GM19463 (cell line): ENCODE measurements at regions not wholly inside any gene's neighbourhood (a gene's known extent, or its start where the extent isn't known, plus 50 kb on each side); places are given as distances from the start of the nearest gene placed in this dataset.

Experiments used
- ATAC-seq: cut with Tn5 transposase; IDR thresholded peaks from one replicate; pipeline ENCODE4 v1.9.1; 2021; ENCODE audit warnings: mild to moderate bottlenecking, moderate library complexity; ENCODE audit not compliant: unreplicated experiment

- no peak for ATAC-seq
Observed at GRCh38 chr6:63371104-63371715, 51.4 kb upstream of the LGSN start.

- no peak for ATAC-seq
Observed at GRCh38 chr6:63372951-63373533, 53.3 kb upstream of the LGSN start.

- ATAC-seq, result peak; percentile 55
Observed at GRCh38 chr6:63389191-63389844, 69.5 kb upstream of the LGSN start.

DNA sequence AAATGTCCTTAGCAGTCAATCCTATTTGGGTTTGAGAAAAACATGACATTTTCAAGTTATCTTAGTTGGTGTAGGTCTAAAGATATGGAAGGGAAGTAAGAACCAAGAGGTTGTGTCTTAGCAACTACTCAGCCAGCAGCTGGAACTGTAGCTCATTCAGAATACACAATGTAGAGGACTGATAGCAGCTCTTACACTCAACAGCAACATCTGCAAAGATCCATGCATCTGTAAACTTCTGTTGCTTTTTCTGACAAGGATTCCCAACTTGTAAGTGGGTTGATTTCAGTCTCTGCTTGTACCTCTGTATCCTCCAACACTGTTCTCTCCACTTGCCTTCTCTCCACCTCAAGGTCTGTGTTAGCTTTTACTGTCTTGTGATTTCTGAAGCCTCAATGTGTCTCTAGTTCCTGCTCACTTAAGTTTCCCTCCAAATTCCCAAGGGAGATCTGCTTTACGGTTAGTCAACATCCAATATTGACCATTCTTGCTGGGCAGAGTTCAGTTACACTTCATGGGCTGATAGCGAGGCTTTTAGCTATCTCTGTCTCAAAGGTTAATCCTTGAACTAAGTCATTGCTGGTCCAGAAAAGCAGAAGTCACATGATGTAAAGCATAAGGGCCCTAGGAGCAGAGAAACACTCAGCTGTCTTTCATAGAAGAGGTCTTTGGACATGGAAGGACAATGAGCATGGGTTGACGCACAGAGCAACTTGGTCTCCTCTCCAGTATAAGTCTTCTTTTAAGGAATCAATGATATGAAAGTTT, 71.6 kb upstream of the LGSN start:
- no peak for ATAC-seq

GRCh38 chr6:63392092-63392724, 72.4 kb upstream of the LGSN start:
- no peak for ATAC-seq

- ATAC-seq, result no peak
Observed at GRCh38 chr6:63394656-63395308, 75.0 kb upstream of the LGSN start.

DNA sequence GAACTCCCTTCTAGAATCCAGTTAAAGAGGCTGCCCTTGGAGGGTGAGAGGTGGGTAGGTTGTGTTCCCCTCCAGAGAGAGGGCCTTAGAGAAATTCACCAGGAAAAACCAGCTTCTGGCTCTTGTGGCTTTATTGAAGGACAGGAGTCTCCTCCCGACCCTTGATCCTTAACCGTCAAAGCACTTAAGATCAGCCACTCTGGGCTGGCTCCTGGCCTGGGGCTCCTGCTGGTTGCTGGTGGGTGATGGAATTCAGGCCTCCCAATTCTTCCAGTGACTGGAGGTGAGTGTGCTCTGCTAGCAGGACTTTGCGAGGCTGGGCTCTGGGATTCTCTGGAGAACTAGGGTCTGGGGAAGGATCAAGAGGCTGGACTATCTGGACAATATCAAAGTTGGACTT, 75.6 kb upstream of the LGSN start:
- ATAC-seq, result no peak

GRCh38 chr6:63403725-63404124, 83.9 kb upstream of the LGSN start:
- no peak for ATAC-seq

GRCh38 chr6:63410435-63411426, 90.9 kb upstream of the LGSN start:
- ATAC-seq, result no peak

- ATAC-seq, result no peak
Observed at GRCh38 chr6:63415286-63415685, 95.5 kb upstream of the LGSN start.

DNA sequence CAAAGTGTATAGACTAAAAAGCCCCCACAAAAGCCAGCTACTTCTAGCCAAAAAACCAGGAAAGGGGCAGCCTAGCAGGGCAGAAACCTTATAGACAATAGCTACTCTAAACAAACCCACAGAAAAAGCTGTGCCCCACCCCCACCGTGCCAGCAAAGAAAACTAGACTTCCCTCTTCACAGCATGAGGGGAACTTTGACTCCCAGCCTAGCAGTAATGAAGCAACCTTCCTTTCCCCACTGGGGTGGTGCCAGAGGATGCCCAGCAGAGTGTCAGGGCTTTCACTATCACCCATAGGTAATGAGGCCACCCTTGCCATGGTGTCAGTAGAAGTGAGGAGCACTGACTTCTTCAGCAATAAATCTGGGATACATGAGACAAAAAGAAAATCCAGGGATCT, 99.0 kb upstream of the LGSN start:
- ATAC-seq, result no peak

- no peak for ATAC-seq
Observed at GRCh38 chr6:63424636-63425035, 104.9 kb upstream of the LGSN start.

DNA sequence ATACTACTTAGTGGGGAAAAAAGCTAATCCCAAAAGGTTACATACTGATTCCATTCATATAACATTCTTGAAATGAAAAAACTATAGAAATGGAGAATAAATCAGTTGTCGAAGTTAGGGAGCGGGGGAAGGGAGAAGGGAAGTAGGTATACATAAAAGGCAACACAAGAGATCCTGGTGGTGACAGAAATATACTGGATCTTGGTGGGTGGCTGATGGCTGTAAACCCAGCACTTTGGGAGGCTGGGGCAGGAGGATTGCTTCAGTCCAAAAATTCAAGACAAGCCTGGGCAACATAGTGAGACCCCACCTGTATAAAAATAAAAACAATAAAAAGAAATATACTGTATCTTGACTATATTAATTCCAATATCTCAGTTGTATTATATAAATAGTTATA, 105.7 kb upstream of the LGSN start:
- no peak for ATAC-seq

DNA sequence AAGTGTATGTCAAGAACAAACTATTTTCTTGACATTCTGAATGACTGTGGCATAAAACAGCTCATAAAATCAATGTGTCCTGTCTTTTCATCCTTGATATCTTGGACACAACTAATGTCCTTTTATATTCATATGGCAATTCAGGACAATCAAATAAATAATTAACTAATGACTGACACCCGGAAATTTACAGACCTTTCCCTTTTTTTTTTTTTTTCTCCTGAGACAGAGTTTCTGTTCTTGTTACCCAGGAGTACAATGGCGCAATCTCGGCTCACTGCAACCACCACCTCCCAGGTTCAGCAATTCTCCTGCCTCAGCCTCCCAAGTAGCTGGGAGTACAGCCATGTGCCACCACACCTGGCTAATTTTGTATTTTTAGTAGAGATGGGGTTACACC, 107.1 kb upstream of the LGSN start:
- no peak for ATAC-seq

- ATAC-seq, result no peak
Observed at GRCh38 chr6:63427951-63428350, 108.2 kb upstream of the LGSN start.

GRCh38 chr6:63430985-63431519, 111.3 kb upstream of the LGSN start:
- no peak for ATAC-seq

- ATAC-seq, result no peak
Observed at GRCh38 chr6:63434943-63435342, 115.2 kb upstream of the LGSN start.

DNA sequence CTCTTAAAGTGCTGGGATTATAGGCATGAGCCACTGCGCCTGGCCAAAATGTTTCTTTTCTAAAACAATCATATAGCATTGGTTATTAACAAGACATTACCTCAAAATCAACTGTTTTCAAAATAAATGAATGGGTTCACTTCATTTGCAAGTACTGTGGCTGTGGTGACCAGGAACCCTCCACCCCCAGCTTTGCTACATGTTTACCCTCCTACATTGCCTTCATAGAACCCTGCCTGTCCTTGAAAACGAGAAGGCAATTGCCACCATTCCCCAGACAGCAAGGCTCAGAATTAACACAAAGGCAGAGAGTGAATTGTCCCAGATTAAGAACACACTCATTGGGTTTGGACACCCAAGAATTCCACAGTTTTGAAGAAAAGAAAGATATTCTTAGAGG, 116.6 kb upstream of the LGSN start:
- no peak for ATAC-seq

DNA sequence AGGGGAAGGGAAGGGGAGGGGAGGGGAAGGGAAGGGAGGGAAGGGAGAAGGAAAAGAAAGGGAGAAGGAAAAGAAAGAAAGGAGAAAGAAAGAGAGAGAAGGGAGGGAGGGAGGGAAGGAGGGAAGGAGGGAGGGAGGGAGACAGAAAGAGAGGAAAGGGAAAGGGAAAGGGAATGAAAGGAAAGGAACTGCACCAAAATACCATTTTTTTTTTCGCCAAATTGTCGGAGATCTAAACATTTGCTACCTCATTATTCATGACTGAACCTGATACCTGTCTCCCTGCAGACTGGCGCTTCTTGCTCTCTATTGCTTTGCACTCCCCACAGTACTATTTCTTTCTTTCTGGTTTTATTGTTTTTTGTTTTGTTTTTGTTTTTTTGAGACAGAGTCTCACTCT, 117.3 kb upstream of the LGSN start:
- no peak for ATAC-seq
